ELR (cell line): ENCODE measurements at regions not wholly inside any gene's neighbourhood (a gene's known extent, or its start where the extent isn't known, plus 50 kb on each side); places are given as distances from the start of the nearest gene placed in this dataset.
"Not testable (repeated sequence)": the region's sequence is repeated elsewhere in the genome, so short reads cannot be mapped to it uniquely, and the experiment has no call there.

Source experiments
- DNase-seq: peaks from one replicate; pipeline ENCODE4 v3.0.0-alpha.2; 2015; ENCODE audit warnings: low read depth

DNA sequence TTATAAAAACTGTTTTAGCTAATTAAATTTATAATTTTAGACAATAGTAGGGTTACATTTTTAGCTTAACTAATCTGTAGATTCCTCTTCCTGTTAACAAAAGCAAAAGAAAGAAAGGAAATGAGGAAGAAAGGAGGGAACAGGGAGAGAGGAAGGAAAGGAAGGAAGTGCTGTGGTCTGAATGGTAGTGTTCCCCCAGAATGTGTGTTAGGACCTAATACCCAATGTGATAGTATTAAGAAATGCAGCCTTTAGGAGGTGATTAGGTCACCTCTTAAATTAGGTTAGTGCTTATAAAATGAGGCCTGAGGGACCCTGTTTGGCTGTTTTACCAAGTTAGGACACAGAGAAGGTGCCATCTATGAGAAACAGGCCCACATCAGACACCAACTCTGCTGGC, 136.9 kb upstream of the SAMSN1 start:
- no peak for DNase-seq

DNA sequence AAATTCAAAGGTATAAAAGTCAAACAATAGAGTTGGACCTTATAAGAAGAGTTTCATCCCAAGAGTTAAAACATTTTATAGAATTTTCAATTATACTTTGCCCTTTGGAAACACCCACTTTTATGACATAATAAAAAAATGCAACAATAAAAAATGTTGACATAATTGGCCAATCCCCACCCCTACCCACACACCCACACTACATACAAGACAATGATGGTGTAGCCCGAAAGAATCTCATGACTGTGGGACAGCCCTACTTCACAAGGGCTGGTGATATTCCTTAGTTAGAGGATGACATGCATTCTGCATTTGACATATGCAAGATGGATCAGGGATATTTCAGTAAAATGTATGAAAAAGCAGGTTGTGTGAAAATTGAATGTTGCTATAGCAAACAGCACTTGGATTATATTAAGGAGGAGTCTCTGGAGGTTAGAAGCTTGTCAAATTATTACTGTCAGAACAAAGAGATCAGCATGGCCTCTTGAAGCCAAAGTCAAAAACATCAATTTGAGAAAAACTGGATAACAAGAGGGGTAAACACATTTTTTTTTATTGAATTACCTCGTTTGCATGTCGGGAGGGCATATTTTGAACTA, 133.0 kb upstream of the SAMSN1 start:
- no peak for DNase-seq

DNA sequence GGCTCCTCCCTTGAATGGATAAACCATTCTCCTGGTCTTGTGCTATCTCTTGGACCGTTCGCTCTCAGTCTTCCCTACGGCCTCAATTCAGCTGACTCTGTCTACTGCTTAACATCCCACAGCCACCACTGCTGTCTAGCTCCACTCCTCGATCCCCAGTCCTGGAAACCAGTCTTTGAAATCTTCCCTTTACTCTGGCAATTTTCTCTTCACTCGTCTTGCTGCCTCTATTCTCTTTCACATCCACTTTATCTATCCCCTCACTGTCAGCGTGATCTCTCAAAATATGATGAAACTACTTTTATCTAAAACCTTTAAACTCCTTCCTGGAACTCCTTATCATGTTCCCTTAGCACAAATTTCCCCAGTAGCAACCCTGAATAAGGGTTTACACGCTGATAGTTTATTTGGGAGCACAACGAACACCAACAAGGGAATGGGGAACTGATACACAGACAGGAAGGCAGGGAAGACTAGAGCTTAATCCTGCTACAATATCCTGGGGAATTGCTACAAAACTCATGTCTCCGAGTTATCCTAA, 131.6 kb upstream of the SAMSN1 start:
- no peak for DNase-seq

DNA sequence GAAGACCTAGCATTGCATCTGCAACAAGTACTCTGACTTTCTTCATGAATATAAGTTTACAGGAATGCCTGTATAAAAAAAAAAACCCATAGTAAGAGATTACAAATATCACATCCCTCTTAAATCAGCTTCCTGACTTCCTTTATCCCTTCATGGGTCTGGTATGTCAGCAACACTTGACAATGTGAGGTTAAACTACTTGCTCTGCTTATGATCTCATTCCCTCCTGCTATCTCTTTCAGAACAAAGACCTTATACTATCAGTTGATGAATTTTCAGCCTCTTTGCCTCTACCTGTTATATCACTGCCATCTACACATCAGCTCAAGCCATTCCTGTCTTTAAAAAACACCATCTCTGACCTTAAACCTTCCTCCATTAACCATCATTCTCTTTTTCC, 130.9 kb upstream of the SAMSN1 start:
- DNase-seq = no peak

DNA sequence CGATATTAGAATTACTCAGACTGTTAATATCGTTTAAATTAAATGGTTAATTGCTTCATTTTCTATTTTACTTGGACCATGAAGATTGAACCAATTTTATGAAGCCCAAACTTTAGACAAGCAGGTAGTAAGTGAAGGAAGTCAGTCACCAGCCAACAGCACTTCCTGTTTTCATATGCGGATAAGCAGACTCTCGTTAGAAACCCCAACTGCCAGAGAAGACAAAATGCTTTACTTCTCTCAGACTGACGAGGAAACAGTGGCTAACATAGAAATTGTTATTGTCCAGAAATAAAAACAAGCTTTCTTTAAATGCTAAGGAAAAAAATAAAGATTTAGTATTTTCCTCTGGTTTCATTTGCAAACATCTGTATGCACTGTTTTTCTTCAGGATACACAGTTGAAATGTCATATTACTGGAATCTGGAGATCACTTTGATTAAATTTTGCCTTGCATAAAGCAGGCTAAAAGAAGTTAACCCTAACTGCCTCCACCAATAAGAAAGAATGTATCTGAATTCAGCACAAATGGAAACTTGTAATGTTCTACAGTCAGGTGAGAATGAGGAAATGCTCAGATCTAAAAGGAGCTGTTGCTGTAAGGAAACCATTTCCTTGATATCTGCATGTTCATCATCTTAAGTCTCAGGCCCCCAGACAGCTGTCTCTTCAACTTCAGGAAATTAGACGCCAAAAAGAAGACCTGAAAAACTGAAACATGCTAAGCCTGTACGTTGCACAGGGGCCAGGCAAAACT, 129.8 kb upstream of the SAMSN1 start:
- no peak for DNase-seq

DNA sequence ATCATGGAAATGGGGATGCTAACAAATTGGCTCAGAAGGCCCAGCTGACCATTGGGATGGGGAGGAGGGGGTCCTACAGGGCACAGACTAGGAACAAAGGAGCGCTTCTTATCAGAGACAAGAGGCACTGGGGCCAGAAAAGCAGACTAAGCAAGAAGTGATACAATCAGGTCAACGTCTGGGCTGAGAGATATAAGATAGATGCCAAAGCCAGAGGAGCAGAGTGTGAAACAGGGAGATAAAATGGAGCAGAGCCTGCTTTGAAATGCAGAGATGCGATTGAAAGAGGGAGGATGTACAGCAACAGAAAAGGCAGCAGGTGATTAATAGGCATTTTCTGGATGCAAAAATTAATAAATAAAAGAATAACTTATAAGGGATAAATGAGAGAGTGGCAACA, 127.5 kb upstream of the SAMSN1 start:
- DNase-seq = no peak

DNA sequence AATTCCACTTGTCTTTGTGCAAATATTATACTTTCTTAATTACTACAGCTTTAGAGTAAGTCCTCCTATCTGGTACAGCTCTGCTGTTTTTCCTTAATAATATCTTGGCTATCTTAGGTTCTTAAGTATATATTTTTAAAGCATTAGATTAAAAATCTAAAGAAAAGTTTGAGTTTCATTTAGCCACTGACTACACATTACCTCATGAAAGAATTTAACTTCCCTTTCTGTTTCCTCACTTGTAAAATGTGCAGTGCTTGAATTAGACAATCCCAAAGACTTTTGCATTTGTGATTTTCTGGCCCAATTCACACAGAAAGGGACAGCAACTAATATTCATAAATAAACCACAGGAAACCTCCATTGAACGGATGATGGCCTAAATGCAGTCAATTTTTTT, 126.4 kb upstream of the SAMSN1 start:
- no peak for DNase-seq

DNA sequence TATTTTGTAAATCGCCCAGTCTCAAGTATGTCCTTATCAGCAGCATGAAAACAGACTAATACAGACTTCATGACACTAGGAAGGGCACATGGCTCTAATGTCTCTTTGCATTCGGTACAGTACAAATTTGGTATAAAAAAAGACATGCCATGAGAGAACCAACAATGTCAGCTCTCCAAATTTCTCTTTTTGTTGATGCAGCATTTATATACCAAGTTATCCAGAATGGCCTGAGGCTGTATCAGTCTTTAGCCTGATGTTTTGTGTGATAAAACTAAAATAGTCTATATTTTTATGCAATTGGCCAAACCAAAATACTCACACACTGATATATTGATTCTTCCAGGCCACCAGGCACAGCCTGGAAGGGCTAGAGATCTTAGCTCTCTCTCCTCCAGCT, 124.3 kb upstream of the SAMSN1 start:
- no peak for DNase-seq

DNA sequence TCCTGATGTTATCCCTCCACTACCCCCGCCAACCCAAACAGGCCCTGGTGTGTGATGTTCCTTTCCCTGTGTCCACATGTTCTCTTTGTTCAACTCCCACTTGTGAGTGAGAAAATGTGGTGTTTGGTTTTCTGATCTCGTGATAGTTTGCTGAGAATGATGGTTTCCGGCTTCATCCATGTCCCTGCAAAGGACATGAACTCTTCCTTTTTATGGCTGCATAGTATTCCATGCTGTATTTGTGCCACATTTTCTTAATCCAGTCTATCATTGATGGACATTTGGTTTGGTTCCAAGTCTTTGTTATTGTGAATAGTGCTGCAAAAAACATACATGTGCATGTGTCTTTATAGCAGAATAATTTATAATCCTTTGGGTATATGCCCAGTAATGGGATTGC, 123.0 kb upstream of the SAMSN1 start:
- not testable (repeated sequence) for DNase-seq

DNA sequence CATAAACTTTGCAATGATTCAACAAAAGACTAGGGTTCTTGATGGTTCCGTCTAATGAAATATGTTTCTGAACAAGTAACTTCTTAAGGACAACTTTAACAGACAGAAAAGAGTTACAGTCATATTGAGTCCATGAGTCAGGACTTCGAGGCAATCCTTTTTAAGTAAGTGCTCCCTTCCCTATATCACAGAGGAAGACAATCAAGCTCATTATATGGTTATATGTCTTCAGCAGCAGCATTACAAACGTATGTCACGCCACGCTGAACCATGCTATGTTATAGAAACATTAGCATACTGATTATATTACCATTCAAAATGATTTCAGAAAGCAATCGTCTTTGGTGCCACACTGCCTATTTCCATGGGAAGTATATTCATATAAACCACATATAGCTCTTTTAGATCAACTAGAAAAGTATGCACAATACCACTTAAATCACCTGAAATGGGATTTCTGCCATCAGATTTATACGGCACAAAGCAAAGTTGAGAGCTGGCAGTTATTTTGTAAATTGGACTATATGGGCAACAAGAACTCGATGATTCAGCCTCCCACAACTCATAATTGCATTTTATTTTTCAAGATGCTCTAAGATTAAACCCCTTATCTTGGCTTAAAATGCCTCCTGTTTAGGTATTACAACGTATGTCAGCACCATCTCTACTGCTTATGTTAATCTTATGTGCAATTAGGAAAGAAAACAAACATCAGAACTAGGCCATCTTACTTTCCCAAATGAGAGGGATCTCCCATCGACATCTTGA, 111.3 kb upstream of the SAMSN1 start:
- no peak for DNase-seq

DNA sequence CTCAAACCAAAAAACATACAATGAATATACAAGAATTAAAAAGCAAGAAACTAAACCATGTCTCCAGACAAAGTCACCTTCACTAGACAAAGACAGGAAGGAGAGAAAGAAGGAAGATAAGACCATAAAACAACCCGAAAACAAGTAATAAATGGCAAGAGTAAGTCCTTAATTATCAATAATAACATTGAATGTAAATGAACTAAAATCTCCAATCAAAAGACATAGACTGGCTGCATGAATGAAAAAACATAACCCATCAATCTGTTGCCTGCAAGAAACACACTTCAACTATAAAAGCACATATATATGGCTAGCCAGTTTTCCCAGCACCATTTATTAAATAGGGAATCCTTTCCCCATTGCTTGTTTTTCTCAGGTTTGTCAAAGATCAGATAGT, 100.8 kb upstream of the SAMSN1 start:
- DNase-seq = no peak

DNA sequence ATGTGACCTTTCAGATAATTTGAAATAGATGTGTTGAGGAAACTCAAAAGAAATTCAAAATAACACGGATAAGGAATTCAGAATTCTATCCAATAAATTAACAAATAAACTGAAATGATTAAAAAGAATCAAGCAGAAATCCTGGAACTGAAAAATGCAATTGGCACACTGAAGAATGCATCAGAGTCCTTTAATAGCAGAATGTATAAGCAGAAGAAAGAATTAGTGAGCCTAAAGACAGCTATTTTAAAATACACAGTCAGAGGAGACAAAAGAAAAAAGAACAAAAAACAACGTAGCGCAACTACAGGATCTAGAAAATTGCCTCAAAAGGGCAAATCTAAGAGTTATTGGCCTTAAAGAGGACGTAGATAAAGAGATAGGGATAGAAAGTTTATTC, 99.6 kb upstream of the SAMSN1 start:
- DNase-seq = no peak

DNA sequence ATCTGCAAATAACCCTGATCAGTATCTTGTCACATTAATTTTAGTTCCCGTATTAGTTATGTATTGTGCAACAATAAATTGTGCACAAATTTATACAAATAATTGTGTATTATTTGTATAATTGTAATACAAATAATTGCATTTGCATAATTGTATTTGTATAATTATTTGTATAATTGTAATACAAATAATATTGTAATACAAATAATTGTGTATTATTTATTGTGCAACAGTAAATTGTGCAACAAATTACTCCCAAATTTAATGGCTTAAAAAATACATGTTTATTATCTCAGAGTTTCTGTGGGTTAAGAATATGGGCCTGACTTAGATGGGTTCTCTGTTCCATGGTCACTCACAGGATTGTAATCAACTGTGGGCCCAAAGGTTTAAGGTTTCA, 86.2 kb upstream of the SAMSN1 start:
- DNase-seq = no peak

DNA sequence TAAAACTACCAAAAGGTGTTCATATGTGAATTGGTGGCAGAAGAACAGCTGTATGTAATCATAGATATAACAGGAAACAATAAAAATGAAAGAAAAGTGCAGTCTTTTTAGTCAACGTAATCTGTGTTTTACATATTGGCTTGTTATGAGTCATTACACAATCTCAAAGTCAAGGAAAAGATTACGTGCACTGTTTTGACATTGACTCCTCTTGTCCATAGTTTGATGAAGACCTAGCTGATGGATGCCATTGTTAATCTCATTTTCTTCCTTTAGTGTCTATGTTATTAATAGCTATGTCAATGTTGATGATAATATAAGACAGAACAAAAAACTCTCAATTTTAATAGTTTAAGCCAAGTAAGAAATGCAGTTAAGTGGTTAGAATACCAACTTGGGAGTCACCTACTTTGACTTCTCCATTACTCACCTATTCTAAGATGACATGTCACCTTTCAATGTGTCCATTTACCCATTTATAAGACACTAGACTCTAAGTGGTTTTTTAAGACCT, 84.5 kb upstream of the SAMSN1 start:
- no peak for DNase-seq

DNA sequence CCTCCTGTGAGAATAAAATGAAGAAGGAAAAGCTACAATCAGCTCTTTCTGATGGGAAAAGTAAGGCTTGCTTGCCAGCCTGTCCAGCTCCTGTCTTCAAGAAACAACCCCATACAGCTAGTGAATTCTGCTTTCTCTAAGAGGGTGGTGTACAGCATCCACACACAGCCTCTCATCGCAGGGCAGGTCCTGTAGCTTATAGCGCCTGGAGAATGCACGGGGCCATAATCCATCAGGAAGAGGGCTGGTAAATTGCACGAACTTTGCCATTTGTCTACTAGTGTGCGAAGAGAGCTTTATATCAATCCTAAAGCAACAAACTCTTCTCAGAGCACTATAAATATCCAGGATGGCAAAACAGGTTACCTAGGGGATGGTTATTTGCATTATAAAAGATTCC, 83.3 kb upstream of the SAMSN1 start:
- DNase-seq = no peak

DNA sequence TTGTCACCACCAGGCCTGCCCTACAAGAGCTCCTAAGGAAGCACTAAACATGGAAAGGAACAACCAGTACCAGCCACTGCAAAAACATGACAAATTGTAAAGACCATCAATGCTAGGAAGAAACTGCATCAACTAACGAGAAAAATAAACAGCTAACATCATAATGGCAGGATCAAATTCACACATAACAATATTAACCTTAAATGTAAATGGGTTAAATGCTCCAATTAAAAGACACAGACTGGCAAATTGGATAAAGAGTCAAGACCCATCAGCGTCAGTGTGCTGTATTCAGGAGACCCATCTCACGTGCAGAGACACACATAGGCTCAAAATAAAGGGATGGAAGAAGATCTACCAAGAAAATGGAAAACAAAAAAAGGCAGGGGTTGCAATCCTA, 77.0 kb upstream of the SAMSN1 start:
- not testable (repeated sequence) for DNase-seq

DNA sequence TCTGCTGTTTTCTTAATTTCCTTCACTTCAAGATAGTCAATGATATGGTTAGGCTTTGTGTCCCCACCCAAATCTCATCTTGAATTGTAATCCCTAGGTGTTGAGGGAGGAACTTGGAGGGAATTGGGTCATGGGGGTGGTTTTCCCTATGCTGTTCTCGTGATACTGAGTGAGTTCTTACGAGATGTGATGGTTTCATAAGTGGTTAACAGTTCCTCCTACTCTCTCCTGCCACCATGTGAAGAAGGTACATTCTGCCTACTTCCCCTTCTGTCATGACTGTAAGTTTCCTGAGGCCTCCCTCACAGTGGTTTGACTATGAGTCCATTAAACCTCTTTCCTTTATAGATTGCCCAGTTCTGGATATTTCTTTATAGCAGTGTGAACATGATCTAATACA, 74.0 kb upstream of the SAMSN1 start:
- no peak for DNase-seq

DNA sequence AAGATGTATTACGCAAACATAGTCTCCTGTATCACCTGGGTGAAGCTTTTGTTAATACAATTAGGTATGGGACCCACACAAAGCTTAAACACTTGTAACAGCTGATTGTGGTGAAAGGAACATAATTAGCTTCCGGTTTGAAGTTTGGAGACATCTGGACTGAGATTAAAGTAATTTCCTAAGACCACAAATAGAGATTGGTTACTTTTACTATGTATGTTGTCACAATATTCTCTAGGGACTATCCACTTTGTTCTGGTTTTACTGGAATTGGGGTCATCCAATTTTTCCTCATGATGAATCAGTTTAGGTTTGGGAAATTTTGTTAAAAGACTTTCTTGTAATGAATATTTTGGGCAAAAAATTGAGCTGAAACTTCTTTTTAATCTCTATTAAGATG, 71.8 kb upstream of the SAMSN1 start:
- no peak for DNase-seq

DNA sequence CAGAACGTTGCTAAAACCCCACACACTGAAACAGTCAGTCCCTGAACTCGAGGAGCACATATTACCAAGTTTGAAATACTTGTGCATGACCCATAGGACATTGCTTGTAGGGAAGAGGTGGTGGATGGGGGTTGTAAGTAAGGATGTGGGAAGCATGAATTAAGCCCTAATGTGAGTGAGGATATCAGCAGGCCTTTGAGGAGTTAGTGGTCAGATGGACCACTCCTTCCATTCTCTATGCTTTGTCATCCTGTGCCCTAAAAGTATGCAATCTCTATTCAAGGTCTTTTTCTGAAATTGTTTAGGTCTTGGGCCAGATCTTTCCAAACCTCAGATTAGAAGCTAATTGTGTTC, 70.9 kb upstream of the SAMSN1 start:
- DNase-seq = no peak

DNA sequence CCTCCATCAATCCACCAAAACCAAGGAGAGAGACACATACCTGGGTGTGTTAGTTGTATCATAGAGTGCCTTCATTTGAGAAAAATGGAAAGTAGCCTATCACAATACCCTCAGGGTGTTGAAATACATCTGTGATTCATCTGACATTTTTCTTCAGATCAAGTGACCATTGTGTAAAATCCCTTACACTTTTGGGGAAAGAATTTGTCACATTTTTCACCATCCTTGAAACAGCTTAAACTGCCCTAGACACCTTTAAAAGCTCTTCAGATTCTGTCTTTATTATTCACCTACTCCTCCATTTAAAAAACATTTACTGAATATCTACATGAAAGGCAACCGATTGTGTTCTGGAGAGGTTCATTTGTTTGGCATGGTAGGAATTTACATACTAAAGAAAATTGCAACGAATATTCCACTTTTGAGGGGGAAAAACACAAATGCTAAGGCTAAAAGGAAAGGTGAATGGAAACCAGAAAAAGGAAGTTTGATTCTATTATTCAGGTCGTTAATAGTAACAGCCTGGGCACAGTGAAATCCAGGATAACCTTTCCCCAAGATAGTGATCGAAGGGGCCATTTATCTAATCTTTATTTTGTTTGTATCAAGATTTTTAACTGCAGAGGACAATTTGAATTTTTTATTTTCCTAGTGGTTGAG, 70.4 kb upstream of the SAMSN1 start:
- DNase-seq = no peak

DNA sequence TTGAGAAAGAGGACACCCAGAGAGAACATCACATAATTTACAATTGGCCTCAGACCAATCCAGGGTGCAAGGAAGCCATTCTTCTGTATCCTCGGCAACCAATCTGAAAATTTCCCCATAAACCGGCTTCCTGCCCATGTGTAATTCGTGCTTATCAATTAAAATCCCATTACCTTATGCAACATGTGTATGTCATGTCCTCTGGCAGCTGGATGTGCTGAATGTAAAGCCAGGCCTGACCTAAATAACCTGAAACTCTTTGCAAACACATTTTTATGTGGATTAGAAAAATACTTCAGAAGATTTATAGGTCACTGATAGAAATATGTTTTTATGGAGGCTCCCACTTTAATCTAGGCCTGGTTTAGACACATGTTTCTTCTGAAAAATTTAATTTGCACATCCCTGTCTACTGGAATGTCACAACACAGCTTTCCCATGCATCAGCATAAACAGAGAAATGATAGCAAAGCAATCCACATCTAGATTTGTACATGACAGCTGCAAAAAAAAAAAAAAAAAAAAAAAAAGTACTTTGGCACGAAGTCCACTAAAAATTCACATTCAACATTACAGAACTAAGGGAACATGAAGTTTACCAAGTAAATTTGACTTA, 69.4 kb upstream of the SAMSN1 start:
- no peak for DNase-seq

DNA sequence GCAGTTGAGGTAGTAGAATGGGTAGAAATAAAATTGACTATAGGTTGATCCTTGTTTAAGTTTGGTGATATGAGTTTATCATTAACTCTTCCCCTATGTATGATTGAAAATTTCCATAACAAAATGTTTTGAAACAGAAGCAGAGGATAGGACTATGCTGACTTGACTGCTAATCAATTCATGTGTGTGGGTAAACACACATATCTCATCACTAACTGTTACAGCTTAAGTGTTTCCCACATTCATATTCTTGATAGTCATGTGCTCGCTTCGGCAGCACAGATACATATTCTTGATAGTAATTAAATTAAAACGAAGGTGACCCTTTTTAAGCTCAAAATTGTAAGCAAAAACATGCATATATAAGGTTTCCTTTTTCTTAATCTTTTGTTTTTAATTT, 68.2 kb upstream of the SAMSN1 start:
- DNase-seq = no peak
